H1 (cell line): ENCODE measurements at regions not wholly inside any gene's neighbourhood (a gene's known extent, or its start where the extent isn't known, plus 50 kb on each side); places are given as distances from the start of the nearest gene placed in this dataset.

Source experiments
- ASH2L ChIP-seq: fragments of 200-600, 300-600 bp; sonication (generic); IDR thresholded peaks from one replicate; pipeline ENCODE4 v1.7.1; 2017; ENCODE audit warnings: low read length
- CBX5 ChIP-seq: fragments of 300-800, 300-1000 bp; sonication (generic); IDR thresholded peaks from 2 replicates; pipeline ENCODE4 v1.7.1; 2016; ENCODE audit warnings: antibody characterized with exemption, low read length, low read depth
- EZH2 ChIP-seq: fragments of 200-600 bp; sonication (generic); IDR thresholded peaks from 2 replicates; pipeline ENCODE4 v1.7.1; 2012; ENCODE audit warnings: low read depth, mild to moderate bottlenecking, moderate library complexity, low read length, inconsistent platforms; ENCODE audit not compliant: severe bottlenecking
- GABPA ChIP-seq: IDR thresholded peaks from 2 replicates; pipeline ENCODE4 v1.6.1; 2011; ENCODE audit warnings: mild to moderate bottlenecking, low read length, moderate library complexity, borderline replicate concordance; ENCODE audit not compliant: insufficient read depth
- GTF2F1 ChIP-seq: IDR thresholded peaks from 2 replicates; pipeline ENCODE4 v1.6.1; 2012; ENCODE audit warnings: low read depth, low read length, improper control_type of control experiment, borderline replicate concordance
- POLR2A ChIP-seq, 2 experiments: IDR thresholded peaks; 1 replicate in 1 of 2; 2 replicates in 1 of 2; pipeline ENCODE4 v1.6.1; 2011; ENCODE audit warnings: low read depth in 2 of 2, low read length in 2 of 2, mild to moderate bottlenecking in 2 of 2; ENCODE audit errors: control extremely low read depth in 1 of 2
- POLR2AphosphoS5 ChIP-seq: IDR thresholded peaks from 2 replicates; pipeline ENCODE4 v1.6.1; 2011; ENCODE audit warnings: low read depth, low read length
- RBBP5 ChIP-seq: IDR thresholded peaks from 2 replicates; pipeline ENCODE4 v1.7.1; 2012; ENCODE audit warnings: low read depth, mild to moderate bottlenecking, inconsistent platforms, low read length, moderate library complexity, borderline replicate concordance
- RFX5 ChIP-seq: IDR thresholded peaks from 2 replicates; pipeline ENCODE4 v1.6.1; 2011; ENCODE audit warnings: low read depth, low read length, improper control_type of control experiment, borderline replicate concordance
- TAF1 ChIP-seq: IDR thresholded peaks from 2 replicates; pipeline ENCODE4 v1.6.1; 2011; ENCODE audit warnings: mild to moderate bottlenecking, low read depth, low read length
- TF ChIP-seq, protein P1 (sequence below), 3 experiments: IDR thresholded peaks; 1 replicate in 2 of 3; 2 replicates in 1 of 3; pipeline versions ENCODE4 v1.5.1 to v1.6.1; 2011; ENCODE audit warnings: low read length in 3 of 3, mild to moderate bottlenecking in 3 of 3, inconsistent platforms in 2 of 3, low read depth in 1 of 3, moderate library complexity in 1 of 3; ENCODE audit not compliant: insufficient read depth in 1 of 3; ENCODE audit errors: control extremely low read depth in 1 of 3
- TF ChIP-seq, protein P2 (sequence below): IDR thresholded peaks from 2 replicates; pipeline ENCODE4 v1.6.1; 2012; ENCODE audit warnings: inconsistent platforms
- TF ChIP-seq, protein P3 (sequence below): IDR thresholded peaks from 2 replicates; pipeline ENCODE4 v1.6.1; 2012; ENCODE audit warnings: low read length, inconsistent platforms

DNA sequence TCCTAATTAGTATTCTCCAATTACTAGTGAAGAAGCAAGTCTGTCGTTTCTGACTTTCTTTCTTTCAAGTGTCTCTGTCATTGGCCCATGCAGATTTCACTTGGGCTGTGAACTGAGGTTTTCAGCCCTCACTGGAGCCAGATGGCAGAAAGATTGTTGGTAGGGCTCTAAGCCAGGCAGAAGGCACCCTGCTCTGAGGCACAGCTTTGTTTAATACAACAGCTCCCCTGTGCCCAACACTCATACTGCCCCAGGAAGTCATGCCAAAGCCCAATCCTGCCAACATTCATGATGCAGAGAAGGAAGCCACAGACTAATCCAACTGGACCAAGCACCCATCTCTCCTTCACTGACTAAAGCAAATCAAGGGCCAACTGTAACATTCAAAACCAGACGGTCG, 117.1 kb upstream of the FRG1 start:
- TF ChIP-seq CBX5 = no peak
- TF ChIP-seq, protein P1, sequence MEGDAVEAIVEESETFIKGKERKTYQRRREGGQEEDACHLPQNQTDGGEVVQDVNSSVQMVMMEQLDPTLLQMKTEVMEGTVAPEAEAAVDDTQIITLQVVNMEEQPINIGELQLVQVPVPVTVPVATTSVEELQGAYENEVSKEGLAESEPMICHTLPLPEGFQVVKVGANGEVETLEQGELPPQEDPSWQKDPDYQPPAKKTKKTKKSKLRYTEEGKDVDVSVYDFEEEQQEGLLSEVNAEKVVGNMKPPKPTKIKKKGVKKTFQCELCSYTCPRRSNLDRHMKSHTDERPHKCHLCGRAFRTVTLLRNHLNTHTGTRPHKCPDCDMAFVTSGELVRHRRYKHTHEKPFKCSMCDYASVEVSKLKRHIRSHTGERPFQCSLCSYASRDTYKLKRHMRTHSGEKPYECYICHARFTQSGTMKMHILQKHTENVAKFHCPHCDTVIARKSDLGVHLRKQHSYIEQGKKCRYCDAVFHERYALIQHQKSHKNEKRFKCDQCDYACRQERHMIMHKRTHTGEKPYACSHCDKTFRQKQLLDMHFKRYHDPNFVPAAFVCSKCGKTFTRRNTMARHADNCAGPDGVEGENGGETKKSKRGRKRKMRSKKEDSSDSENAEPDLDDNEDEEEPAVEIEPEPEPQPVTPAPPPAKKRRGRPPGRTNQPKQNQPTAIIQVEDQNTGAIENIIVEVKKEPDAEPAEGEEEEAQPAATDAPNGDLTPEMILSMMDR (IDR thresholded peaks at IDR 0.05; ENCODE audit: control extremely low read depth in 1 of 3, insufficient read depth in 1 of 3, low read depth in 1 of 3, low read length in 3 of 3) = no peak
- no peak for TF ChIP-seq POLR2A (IDR thresholded peaks at IDR 0.05; ENCODE audit: control extremely low read depth in 1 of 2, low read depth in 2 of 2, low read length in 2 of 2)
- TF ChIP-seq, protein P2, sequence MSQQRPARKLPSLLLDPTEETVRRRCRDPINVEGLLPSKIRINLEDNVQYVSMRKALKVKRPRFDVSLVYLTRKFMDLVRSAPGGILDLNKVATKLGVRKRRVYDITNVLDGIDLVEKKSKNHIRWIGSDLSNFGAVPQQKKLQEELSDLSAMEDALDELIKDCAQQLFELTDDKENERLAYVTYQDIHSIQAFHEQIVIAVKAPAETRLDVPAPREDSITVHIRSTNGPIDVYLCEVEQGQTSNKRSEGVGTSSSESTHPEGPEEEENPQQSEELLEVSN = no peak
- TF ChIP-seq POLR2AphosphoS5 = no peak
- TF ChIP-seq RFX5 = no peak
- TF ChIP-seq RBBP5 = no peak
- no peak for TF ChIP-seq EZH2
- TF ChIP-seq GABPA = no peak
- TF ChIP-seq GTF2F1 = no peak
- no peak for TF ChIP-seq TAF1
- TF ChIP-seq, protein P3, sequence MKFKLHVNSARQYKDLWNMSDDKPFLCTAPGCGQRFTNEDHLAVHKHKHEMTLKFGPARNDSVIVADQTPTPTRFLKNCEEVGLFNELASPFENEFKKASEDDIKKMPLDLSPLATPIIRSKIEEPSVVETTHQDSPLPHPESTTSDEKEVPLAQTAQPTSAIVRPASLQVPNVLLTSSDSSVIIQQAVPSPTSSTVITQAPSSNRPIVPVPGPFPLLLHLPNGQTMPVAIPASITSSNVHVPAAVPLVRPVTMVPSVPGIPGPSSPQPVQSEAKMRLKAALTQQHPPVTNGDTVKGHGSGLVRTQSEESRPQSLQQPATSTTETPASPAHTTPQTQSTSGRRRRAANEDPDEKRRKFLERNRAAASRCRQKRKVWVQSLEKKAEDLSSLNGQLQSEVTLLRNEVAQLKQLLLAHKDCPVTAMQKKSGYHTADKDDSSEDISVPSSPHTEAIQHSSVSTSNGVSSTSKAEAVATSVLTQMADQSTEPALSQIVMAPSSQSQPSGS = no peak
- TF ChIP-seq ASH2L = no peak
